ENCODE measurements at regions not wholly inside any gene's neighbourhood (a gene's known extent, or its start where the extent isn't known, plus 50 kb on each side); places are given as distances from the start of the nearest gene placed in this dataset.

- TF ChIP-seq, protein P1, sequence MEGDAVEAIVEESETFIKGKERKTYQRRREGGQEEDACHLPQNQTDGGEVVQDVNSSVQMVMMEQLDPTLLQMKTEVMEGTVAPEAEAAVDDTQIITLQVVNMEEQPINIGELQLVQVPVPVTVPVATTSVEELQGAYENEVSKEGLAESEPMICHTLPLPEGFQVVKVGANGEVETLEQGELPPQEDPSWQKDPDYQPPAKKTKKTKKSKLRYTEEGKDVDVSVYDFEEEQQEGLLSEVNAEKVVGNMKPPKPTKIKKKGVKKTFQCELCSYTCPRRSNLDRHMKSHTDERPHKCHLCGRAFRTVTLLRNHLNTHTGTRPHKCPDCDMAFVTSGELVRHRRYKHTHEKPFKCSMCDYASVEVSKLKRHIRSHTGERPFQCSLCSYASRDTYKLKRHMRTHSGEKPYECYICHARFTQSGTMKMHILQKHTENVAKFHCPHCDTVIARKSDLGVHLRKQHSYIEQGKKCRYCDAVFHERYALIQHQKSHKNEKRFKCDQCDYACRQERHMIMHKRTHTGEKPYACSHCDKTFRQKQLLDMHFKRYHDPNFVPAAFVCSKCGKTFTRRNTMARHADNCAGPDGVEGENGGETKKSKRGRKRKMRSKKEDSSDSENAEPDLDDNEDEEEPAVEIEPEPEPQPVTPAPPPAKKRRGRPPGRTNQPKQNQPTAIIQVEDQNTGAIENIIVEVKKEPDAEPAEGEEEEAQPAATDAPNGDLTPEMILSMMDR (IDR thresholded peaks at IDR 0.05; ENCODE audit: extremely low read depth in 1 of 2, insufficient read depth in 1 of 2, low read depth in 1 of 2, low read length in 2 of 2) = no peak
- TF ChIP-seq, protein P2, sequence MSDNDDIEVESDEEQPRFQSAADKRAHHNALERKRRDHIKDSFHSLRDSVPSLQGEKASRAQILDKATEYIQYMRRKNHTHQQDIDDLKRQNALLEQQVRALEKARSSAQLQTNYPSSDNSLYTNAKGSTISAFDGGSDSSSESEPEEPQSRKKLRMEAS (IDR thresholded peaks at IDR 0.05; ENCODE audit: insufficient read depth, insufficient read length) = no peak
- no peak for TF ChIP-seq POLR2AphosphoS5 (IDR thresholded peaks at IDR 0.05; ENCODE audit: insufficient read depth, low read depth, low read length)
- no peak for TF ChIP-seq JUN (IDR thresholded peaks at IDR 0.05; ENCODE audit: borderline replicate concordance, insufficient read depth, insufficient read length, low read depth)
- TF ChIP-seq POLR2A (IDR thresholded peaks at IDR 0.05; ENCODE audit: low read depth, low read length) = no peak
- TF ChIP-seq EZH2 (IDR thresholded peaks at IDR 0.05; ENCODE audit: borderline replicate concordance, low read depth, low read length, severe bottlenecking) = no peak
- TF ChIP-seq FOS (IDR thresholded peaks at IDR 0.05; ENCODE audit: borderline replicate concordance, insufficient read depth, low read length) = no peak
These were observed 350.7 kb upstream of the LRRC3B start for GRCh38 chr3:26271848-26272247.

Measured in endothelial cell of umbilical vein (primary cell).